ENCODE measurements at regions not wholly inside any gene's neighbourhood (a gene's known extent, or its start where the extent isn't known, plus 50 kb on each side); places are given as distances from the start of the nearest gene placed in this dataset.

GRCh38 chr7:81394029-81394428, 375.8 kb downstream of the HGF start (continued):
- no peak for TF ChIP-seq EP300 (IDR thresholded peaks at IDR 0.05; ENCODE audit: borderline replicate concordance in 1 of 2, low read depth in 2 of 2, low read length in 2 of 2)
- no peak for TF ChIP-seq SP2 (IDR thresholded peaks at IDR 0.05; ENCODE audit: low read length)
- TF ChIP-seq SRF (IDR thresholded peaks at IDR 0.05; ENCODE audit: low read depth, low read length): no peak
- no peak for TF ChIP-seq ASH2L (IDR thresholded peaks at IDR 0.05; ENCODE audit: low read length)
